NCI-H1092 (cell line): ENCODE measurements at regions not wholly inside any gene's neighbourhood (a gene's known extent, or its start where the extent isn't known, plus 50 kb on each side); places are given as distances from the start of the nearest gene placed in this dataset.

Experiments
- DNase-seq: peaks from one replicate; lab custom pipeline; 2025; lab: John Stamatoyannopoulos, UW

DNA sequence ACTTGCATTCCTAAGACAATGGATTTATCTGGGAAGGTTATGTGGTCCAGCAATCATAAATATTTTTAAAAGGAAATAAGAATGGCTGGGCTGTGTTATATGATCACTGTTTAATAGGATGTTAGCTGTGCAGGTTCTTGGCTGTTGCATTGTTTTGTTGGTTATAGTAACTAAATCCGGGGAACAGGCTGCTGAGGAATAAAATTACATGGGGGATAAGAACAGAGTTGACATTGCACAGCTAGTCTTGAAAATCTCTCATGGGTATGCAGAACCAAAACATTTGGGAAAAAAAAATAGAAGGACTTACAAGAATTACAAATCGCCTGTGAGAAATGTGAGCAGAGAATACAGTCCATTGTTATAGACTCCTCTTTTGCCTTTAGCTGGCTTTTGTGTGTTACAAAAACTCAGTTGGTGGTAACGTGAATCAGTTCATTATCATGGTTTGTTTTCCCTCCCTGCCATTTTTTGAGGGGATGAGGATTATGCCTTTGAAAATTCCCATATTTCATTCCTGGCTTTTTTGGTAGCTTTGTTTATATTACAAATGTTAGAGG is 375.3 kb upstream of the DAB2 start:
- no peak for DNase-seq

GRCh38 chr5:39799242-39799641 is 374.5 kb upstream of the DAB2 start:
- DNase-seq = no peak

- DNase-seq = no peak
Observed at GRCh38 chr5:39794513-39795210, 369.9 kb upstream of the DAB2 start.

DNA sequence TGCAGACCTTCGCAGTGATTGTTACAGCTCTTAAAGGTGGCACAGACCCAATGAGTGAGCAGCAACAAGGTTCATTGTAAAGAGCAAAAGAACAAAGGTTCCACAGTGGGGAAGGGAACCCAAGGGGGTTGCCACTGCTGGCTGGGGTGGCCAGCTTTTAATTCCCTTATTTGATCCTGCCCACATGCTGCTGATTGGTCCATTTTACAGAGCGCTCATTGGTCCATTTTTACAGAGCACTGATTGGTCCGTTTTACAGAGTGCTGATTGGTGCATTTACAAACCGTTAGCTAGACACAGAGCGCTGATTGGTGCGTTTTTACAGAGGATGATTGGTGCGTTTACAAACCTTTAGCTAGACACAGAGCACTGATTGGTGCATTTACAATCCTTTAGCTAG is 360.6 kb upstream of the DAB2 start:
- no peak for DNase-seq

DNA sequence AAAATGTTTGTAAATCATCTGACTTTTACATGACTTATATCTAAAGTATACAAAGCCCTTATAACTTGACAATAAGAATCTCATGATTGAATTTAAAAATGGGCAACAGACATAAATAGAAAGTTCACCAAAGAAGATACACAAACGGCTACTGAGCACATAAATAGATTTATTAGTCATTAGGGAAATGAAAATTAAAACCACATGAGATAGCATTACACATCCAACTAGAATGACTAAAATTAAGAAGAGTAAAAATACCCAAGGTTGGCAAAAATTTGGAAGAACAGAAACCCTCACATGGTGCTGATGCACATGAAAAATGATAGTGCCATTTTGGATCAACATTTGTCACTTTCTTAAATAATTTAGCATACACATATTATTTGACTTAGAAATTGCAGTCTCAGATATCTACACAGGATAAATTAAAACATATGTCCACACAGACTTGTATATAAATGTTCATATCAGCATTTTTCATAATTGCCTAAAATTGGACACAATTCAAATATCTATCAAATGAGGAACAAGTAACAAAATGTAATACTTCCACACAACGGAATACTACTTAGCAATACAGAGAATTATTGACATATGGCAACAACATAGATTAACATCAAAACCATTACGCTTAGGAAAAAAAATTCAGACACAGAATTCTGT is 359.1 kb upstream of the DAB2 start:
- DNase-seq = no peak

DNA sequence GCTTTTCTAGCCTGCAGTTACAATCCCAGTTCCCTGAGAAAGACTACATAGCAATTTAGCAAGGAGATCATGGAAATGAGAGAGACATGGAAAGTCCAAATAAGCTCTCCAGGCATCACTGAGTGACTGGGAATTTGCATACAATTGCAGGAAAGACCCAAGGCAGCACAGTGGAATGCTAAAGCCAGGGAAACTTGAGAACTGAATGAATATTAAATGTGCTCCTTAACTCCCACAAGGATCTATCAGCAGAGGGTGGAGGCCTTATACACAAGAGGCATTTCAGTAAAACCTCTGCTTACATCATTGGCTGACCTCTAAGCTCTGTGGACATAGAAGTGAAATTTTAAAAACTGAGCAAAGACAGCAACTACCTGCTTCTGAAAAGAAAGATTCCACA is 355.6 kb upstream of the DAB2 start:
- DNase-seq = no peak

DNA sequence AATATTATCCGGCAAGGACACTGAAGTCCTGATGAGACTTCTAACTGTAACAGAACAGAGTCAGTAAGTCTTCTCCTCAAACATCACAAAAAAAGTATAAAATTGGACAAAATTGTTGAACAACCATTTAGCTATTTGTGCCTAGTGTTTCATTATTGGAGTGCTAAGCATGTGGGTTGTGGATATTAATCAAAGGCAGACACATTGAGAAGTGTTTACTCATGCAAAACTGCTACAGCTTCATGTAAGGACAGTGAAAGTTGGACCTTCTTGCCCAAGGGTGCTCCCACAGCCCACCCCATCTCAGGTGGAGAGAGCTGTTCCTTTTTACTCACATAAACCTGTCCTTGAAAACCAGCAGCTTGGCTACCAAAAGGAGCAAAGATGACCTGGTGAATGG is 355.1 kb upstream of the DAB2 start:
- DNase-seq = no peak

GRCh38 chr5:39775797-39776365 is 351.1 kb upstream of the DAB2 start:
- no peak for DNase-seq

DNA sequence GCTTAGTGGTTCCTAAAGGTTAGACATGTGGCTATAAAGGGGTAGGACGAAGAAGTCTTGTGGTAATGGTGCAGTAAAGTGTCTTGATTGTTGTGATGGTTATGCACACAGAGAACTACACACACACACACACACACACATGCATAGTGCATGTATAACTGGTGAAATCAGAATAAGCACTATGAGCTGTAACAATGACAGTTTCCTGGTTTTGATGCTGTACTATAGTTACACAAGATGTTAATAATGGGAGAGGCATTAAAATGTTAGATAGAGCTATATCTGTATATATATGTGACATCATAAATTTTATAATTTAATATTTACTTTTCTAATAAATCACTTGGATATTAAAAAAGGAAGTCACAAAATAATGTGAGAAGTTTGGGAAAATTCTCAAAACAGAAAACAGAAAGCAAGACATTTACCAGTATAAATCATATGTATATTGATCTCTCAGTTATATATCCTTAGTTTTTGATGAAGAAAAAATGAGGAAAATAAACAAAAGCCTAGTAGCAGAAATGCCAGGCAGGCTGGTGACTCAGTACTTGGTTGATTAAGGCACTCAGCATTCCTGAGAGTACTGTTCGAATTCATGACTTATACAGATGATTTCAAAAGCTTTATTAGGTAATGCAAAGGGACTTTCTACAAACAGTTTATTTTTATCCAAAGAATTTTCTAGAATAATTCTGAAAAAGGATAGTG is 350.5 kb upstream of the DAB2 start:
- DNase-seq = no peak

GRCh38 chr5:39774605-39775004 is 349.8 kb upstream of the DAB2 start:
- DNase-seq = no peak

DNA sequence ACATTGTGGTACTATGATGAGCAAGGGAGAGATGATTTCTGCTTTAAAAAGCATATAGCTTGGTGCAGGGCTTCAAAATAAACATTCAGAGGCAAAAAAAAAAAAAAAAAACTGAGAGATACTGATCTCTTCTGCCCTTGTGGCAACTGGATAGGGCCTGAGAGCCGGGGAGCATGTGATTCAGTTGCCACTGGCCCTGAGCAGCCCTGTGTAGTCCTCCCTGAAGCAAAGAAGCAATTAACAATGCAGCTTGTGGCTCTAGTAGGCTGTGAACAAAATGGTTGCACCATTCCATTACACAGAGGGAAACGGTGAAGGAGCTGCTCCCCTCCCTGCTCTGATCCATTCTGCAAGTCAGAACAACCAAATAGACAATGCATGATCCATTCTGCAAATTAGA is 347.5 kb upstream of the DAB2 start:
- no peak for DNase-seq

GRCh38 chr5:39767916-39768315 is 343.1 kb upstream of the DAB2 start:
- no peak for DNase-seq

DNA sequence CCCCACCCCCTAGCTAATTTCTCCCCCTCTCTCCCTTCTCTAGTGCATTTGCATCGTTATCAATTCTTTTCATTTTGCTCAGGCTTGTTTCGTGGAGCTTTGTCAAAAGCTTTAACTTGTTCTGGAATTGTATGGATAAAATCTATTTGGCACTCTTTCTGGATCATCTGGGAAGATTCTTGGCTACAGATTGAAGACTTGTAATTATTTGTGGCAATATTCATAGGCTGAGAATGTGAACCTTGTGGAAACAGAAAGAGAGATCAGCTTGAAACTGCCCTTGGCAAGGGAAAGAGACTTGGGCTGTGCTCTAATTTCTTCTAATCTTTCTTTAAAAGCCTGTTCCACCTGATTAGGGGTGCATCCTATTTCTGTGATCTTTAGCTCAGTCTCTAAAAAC is 340.6 kb upstream of the DAB2 start:
- DNase-seq = no peak

GRCh38 chr5:39762761-39763160 is 338.0 kb upstream of the DAB2 start:
- DNase-seq = no peak

DNA sequence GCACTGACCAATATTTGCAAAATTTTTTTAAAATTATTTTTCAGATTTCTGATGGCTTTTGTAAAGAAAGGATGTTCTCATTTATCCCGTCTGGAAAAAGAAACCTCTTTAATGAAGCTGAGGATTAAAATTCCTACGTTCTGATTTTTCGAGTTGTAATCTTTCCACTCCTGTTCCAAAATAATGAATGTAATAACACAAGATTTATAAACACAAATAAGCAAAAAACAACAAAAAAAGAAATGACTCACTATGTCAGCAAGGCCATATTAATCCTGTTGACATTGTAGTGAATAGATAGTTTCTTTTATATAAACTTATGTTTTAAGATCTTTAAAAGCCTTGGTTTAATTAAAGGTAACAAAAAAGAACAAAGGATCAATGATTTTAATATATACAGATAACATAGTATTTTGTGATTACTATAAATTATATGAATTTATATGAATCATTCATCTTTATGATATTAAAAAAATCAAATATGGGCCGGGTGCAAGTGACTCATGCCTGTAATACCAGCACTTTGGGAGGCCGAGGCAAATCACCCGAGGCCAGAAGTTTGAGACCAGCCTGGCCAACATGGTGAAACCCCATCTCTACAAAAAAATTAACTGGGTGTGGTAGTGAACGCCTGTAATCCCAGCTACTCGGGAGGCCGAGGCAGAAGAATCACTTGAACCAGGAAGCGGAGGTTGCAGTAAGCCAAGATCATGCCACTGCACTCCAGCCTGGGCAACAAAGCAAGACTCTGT is 336.6 kb upstream of the DAB2 start:
- DNase-seq = no peak

GRCh38 chr5:39760385-39761198 is 335.8 kb upstream of the DAB2 start:
- DNase-seq = no peak

GRCh38 chr5:39759701-39760100 is 334.9 kb upstream of the DAB2 start:
- no peak for DNase-seq

DNA sequence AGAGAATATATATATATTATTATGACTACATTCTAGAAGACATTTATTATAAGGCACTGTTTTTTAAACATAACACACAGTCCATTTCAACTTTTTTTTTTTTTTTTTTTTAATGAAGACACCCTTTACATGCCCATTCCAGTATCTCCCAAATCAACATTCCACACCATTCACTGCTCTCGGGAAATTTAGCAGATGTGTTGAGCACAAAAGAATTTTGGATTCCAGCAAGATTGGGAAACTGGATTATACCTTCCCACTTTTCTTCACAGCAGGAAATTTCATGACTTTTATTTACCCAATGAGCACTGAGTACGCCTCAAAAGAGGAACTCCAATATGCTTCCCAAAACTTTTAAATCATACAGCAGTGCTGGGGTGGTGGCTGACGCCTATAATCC is 333.6 kb upstream of the DAB2 start:
- no peak for DNase-seq

DNA sequence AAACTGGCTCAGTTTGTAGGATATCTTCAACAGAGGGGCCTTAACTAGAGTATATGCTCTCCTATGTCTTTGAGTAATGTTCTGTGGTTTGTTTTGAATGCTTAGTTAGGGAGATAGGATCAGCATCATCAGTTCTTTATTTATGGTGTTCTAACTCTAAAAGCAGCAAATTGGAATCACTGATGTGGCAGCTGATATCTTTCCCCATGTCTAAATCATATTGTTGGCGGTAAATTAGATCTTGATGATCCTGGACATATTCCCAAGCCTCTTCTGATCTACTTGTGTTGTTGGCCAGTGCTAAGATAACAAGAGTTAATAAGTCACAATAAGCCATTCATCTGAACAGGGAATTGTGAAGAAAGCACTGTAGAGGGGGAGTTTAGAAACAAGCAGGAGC is 332.4 kb upstream of the DAB2 start:
- no peak for DNase-seq

DNA sequence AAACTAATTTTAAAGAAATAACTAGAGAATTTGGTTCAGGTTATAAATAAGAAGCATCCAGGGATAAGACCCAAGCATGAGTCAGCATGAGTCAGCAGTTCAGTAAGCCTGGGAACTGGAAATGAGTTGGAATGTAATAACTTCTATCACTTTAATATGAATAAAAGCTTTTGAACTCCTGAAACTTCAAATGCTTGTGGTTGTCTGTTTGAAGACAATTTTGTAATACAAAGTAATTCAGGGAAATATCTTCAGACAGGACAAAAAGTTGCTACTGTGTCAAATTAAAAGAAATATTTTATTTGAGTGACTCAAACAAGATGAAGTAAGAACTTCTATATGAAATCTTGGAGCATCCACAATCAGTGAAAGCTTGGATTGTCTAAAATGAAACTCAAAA is 331.2 kb upstream of the DAB2 start:
- DNase-seq = no peak

GRCh38 chr5:39755452-39755851 is 330.7 kb upstream of the DAB2 start:
- no peak for DNase-seq
